Mucosa of rectum (tissue), 2 donors: ENCODE measurements at regions not wholly inside any gene's neighbourhood (a gene's known extent, or its start where the extent isn't known, plus 50 kb on each side); places are given as distances from the start of the nearest gene placed in this dataset.
"Not testable (repeated sequence)": the region's sequence is repeated elsewhere in the genome, so short reads cannot be mapped to it uniquely, and the experiment has no call there.

Experiments used
- H3K27ac ChIP-seq, 2 donors: one replicate each; pipeline ENCODE4 v1.7.0; 2013; ENCODE audit warnings: inconsistent platforms in 2 of 2, low read depth in 2 of 2, low read length in 2 of 2
- H3K27me3 ChIP-seq, 2 donors: one replicate each; pipeline ENCODE4 v1.7.0; 2013; ENCODE audit warnings: low read length in 2 of 2; ENCODE audit not compliant: control insufficient read depth in 2 of 2, insufficient read depth in 2 of 2
- H3K36me3 ChIP-seq, 2 donors: one replicate each; pipeline ENCODE4 v1.7.0; 2013; ENCODE audit warnings: low read length in 2 of 2; ENCODE audit not compliant: control insufficient read depth in 2 of 2, insufficient read depth in 2 of 2
- H3K4me1 ChIP-seq, 2 donors: one replicate each; pipeline ENCODE4 v1.7.0; 2013; ENCODE audit warnings: low read length in 2 of 2, mild to moderate bottlenecking in 1 of 2; ENCODE audit not compliant: control insufficient read depth in 2 of 2, insufficient read depth in 2 of 2
- H3K4me3 ChIP-seq, 2 donors: one replicate each; pipeline ENCODE4 v1.7.0; 2013; ENCODE audit warnings: low read length in 2 of 2
- H3K9ac ChIP-seq, 2 donors: one replicate each; pipeline ENCODE4 v1.7.0; 2013; ENCODE audit warnings: low read length in 2 of 2, low read depth in 1 of 2, mild to moderate bottlenecking in 1 of 2
- H3K9me3 ChIP-seq, 2 donors: one replicate each; pipeline ENCODE4 v1.7.0; 2013; ENCODE audit warnings: low read length in 2 of 2; ENCODE audit not compliant: control insufficient read depth in 2 of 2
- donor health status: healthy.
- donor health status: Normal muscosa, but diverticular disease.

DNA sequence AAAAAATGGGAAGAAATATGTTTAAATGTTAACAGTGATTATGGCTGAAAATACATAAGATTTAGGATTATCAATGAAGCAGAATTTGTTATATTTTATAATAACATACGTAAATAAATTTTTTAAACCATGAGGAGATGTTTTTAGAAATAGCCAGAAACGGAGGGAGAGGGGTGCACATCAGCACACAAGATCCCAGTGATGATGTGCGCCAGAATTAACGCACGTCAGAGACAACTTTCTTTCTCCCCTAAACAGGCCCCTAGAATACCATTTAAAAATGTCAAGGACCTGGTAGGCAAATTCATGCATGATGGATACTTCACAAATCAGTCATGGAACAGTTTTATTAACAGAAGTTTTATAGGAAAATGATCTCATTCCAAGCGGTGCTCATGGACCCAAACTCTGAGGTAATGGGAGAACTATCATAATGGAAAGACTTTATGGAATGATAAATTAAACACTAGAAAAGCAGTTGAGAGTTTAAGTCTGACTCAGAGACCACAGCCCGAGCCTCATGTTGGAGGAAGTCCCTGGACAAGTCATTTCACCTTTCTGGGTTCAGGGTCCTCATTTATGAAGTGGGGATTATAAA, 258.9 kb upstream of the GAS1 start:
- no peaks in the 10 kb centered on the region for H3K4me1 ChIP-seq
- H3K9me3 ChIP-seq = no peaks in the 10 kb centered on the region
- H3K4me3 ChIP-seq = no peak overlapping the region
- no peaks in the 10 kb centered on the region for H3K27me3 ChIP-seq
- H3K27ac ChIP-seq = no peak overlapping the region
- H3K9ac ChIP-seq = no peak overlapping the region
- no peaks in the 10 kb centered on the region for H3K36me3 ChIP-seq

DNA sequence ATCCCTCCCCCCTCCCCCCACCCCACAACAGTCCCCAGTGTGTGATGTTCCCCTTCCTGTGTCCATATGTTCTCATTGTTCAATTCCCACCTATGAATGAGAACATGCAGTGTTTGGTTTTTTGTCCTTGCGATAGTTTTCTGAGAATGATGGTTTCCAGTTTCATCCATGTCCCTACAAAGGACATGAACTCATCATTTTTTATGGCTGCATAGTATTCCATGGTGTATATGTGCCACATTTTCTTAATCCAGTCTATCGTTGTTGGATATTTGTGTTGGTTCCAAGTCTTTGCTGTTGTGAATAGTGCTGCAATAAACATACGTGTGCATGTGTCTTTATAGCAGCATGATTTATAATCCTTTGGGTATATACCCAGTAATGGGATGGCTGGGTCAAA, 263.4 kb upstream of the GAS1 start:
- H3K27me3 ChIP-seq, H3K36me3 ChIP-seq, H3K9ac ChIP-seq, H3K4me1 ChIP-seq, H3K27ac ChIP-seq, H3K9me3 ChIP-seq, H3K4me3 ChIP-seq: not testable (repeated sequence)

DNA sequence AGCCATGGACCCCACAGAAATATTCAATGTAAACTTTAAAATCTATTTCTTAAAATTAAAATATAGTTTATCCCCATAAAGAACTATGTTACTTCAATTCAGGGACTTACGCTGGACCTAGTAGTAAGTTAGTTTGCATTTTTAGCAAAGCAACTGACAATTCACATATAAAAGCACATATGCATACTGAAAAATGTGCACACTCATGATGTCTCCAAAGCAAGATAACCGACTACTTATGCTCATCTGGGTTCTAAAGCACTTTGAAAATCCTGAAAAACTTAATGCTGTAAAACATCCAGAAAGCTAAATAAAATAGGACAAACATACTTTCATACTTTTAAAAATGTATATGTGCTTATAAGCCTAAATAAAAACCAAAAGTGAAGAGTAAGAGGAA, 264.4 kb upstream of the GAS1 start:
- Histone ChIP-seq H3K4me3 (no peak overlapping the region), H3K4me1 (no peaks in the 10 kb centered on the region), H3K27me3 (no peaks in the 10 kb centered on the region), H3K9ac (no peak overlapping the region), H3K36me3 (no peaks in the 10 kb centered on the region), H3K27ac (no peak overlapping the region), H3K9me3 (no peaks in the 10 kb centered on the region)

DNA sequence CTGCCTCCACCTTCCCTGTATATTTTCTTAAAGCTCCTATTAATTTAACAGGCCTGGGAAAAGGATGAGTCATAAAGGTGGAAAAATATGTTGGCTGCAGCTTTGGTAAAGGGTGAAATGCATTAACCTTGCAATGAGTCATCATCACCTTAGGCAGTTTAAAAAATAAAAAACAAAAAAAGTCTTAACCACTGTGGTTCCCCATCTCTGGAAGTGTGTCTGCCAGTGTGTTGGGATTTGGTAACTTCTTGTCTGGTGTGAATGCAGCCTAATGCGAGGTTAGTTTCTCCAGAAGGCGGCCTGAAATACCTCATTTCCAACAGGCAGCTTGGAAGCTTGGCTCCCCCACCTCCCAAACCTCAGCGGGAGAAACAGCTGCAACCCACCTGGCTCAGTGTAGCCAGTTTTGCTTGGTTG, 265.3 kb upstream of the GAS1 start:
- Histone ChIP-seq H3K9me3 (no peaks in the 10 kb centered on the region), H3K27ac (no peak overlapping the region), H3K36me3 (no peaks in the 10 kb centered on the region), H3K27me3 (no peaks in the 10 kb centered on the region), H3K4me3 (no peak overlapping the region), H3K4me1 (no peaks in the 10 kb centered on the region), H3K9ac (no peak overlapping the region)

DNA sequence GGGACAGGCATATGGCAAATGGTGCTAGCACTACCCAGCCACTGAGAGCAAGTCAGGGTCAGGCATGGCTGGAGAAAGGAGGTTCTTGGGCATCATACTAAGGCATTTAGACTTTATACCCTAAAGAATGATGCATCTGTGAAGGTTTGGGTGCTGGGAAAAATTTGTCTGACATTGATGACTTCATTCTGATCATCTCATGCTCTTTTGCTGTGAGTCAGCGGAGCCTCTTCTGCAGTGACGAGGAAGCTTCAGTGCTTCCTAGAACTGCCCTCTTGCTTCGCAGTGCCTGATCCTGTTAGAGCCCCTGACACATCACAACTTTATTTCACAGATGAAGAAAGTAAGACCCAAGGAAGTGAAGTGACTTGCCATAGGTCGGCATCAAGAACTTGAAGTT, 266.6 kb upstream of the GAS1 start:
- H3K27ac ChIP-seq = no peak overlapping the region
- no peaks in the 10 kb centered on the region for H3K9me3 ChIP-seq
- no peaks in the 10 kb centered on the region for H3K27me3 ChIP-seq
- no peaks in the 10 kb centered on the region for H3K36me3 ChIP-seq
- H3K4me3 ChIP-seq = no peak overlapping the region
- no peaks in the 10 kb centered on the region for H3K4me1 ChIP-seq
- no peak overlapping the region for H3K9ac ChIP-seq

DNA sequence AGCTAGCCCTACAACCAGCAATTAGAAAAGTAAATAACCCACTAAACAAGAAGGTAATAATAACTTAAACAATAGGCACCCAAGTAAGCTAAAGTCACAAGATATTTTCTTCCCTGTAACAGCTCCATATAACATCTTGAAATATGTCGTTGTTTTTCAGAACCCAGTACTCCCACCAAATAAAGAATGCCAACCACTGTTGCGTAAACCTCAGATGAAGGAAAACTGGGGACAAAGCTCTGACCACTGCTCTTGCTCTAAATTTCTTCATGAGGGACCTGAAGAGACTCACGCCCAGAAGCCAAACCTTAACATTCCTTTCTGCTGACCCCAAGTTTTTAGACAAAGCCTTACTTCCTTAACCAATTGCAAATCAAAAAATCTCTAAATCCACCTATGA, 267.7 kb upstream of the GAS1 start:
- H3K9me3 ChIP-seq = no peaks in the 10 kb centered on the region
- H3K4me3 ChIP-seq = no peak overlapping the region
- no peaks in the 10 kb centered on the region for H3K4me1 ChIP-seq
- H3K36me3 ChIP-seq = no peaks in the 10 kb centered on the region
- H3K9ac ChIP-seq = no peak overlapping the region
- no peaks in the 10 kb centered on the region for H3K27me3 ChIP-seq
- no peak overlapping the region for H3K27ac ChIP-seq

DNA sequence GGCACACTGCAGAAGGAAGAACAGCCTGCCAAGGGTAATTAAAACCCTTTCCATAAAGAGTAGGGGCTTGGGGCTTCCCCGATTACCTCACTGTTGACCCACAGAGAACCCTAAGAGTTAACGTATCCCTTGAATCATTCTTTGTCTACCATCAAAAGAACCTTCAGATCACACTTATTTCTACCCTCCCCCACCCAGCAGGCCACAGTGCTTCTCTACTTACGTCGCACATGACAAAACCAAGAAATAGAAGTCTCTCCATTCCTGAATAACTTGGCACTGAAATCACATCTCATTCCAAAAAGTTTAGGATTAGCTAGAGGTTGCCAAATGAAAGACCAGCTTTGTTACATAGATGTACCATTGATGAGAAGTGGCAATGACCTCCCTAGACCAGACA, 268.7 kb upstream of the GAS1 start:
- H3K27me3 ChIP-seq = no peaks in the 10 kb centered on the region
- H3K36me3 ChIP-seq = no peaks in the 10 kb centered on the region
- no peak overlapping the region for H3K9ac ChIP-seq
- H3K4me3 ChIP-seq = no peak overlapping the region
- H3K4me1 ChIP-seq = no peaks in the 10 kb centered on the region
- no peaks in the 10 kb centered on the region for H3K9me3 ChIP-seq
- H3K27ac ChIP-seq = no peak overlapping the region

DNA sequence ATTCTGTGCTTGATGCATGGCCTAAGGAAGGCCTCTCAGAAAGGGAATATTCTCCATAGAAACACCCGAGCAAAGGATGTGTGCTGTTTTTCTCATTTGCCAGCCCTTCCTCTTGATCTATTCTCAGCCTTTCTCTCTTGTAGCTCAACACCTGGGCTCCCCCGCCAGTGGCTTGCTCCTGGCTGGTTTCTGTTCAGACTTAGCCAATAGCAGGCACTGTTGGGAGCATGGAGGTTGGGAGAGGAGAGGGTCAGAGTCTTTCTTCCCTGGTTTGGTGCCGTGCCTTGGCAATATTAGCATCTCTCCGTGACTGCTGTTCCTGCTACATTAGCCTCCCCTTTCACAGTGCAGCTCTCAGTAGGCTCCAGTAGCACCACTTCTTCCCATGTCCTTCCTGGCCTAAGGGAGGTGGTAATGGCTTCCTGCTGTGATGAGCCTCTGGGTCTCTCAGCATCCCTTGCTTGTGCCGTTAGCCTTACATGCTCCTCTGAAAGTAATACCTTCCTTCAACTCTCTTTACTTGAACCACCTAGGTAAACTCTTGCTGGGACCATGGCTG, 269.7 kb upstream of the GAS1 start:
- H3K9me3 ChIP-seq = no peaks in the 10 kb centered on the region
- H3K9ac ChIP-seq = no peak overlapping the region
- no peaks in the 10 kb centered on the region for H3K36me3 ChIP-seq
- no peak overlapping the region for H3K4me3 ChIP-seq
- H3K4me1 ChIP-seq = no peaks in the 10 kb centered on the region
- no peak overlapping the region for H3K27ac ChIP-seq
- no peaks in the 10 kb centered on the region for H3K27me3 ChIP-seq

DNA sequence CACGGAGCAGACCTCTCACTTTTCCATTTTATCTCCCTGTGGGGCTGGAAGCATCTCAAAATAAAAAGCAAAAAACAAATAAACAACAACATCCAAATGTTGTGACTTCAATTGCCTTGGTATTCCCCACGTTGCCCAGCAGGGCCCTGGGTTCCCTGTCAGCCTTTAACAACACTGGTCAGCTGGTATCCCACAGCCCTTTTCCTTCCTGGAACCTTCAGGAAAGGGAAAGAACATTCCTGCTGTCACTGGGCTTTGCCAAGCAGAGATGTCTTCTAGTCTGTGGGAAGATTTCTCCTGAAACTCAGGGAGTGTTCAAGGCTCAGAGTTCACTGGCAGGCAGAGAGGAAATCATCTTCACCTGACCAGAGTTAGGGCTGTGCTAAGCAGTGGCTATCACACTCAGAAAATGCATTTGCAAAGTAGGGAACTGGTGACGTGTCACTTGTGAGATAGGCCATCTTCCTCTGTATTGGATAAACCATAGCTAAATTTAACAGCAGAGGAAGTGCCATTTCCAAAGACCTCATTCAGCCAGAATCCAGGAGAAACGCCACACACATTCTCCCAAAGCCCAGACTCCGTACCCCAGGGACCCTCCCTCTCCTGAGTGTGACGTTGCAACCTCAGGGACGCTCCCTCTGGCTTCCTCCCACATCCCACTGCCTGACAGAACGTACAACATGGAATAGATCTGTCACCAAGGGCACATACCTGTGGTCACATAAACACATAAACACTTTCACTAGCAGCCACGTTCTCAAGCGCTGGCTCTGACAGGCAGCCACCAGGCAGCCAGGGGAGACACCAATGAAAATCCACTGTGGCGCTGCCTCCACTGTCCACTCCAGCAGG, 274.0 kb upstream of the DAPK1 start:
- Histone ChIP-seq H3K9ac (no peak overlapping the region), H3K4me3 (no peak overlapping the region), H3K27ac (no peak overlapping the region), H3K9me3 (no peaks in the 10 kb centered on the region), H3K27me3 (peaks cover 0 to 4% of the 10 kb centered on the region in 2 donors), H3K36me3 (no peaks in the 10 kb centered on the region), H3K4me1 (no peaks in the 10 kb centered on the region)

DNA sequence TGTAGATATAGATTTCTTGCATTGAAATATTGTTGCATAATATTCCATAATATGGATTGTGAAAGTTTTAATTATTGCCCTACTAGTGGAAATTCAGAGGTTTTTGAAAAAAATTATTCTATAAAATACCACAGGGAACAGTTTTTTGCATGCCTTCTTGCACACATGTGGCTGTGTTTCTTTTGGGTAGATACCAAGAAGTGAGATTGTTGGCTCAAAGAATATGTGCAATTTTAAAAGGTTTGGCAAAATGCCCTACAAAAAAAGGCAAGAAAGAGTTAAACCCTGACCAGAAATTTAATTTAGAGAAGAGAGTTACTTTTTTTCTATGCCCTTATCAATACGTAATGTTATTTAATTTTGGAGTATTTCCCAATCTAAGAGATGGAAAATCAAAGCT, 270.8 kb upstream of the DAPK1 start:
- peaks cover 0 to 4% of the 10 kb centered on the region in 2 donors for H3K27me3 ChIP-seq
- no peak overlapping the region for H3K27ac ChIP-seq
- H3K4me3 ChIP-seq = no peak overlapping the region
- H3K4me1 ChIP-seq = no peaks in the 10 kb centered on the region
- H3K9me3 ChIP-seq = no peaks in the 10 kb centered on the region
- H3K9ac ChIP-seq = no peak overlapping the region
- no peaks in the 10 kb centered on the region for H3K36me3 ChIP-seq
